Hepatocyte (in vitro differentiated cells): ENCODE measurements at regions not wholly inside any gene's neighbourhood (a gene's known extent, or its start where the extent isn't known, plus 50 kb on each side); places are given as distances from the start of the nearest gene placed in this dataset.

Source experiments
- DNase-seq: peaks from one replicate; pipeline ENCODE4 v3.0.0-alpha.2; 2016; ENCODE audit warnings: low spot score
- H2AFZ ChIP-seq: fragments of 200-600 bp; sonication (generic); 2 replicates; pipeline ENCODE4 v1.6.0; 2016; ENCODE audit warnings: antibody characterized with exemption, mild to moderate bottlenecking
- H3K27ac ChIP-seq: fragments of 200-600 bp; sonication (generic); 2 replicates; pipeline ENCODE4 v1.5.1; 2016; ENCODE audit warnings: mild to moderate bottlenecking
- H3K27me3 ChIP-seq: fragments of 200-600 bp; sonication (generic); 2 replicates; pipeline ENCODE4 v1.6.1; 2016
- H3K36me3 ChIP-seq: fragments of 200-600 bp; sonication (generic); replicated peaks from 2 replicates; pipeline ENCODE4 v1.5.1; 2016; ENCODE audit warnings: low read depth; ENCODE audit not compliant: insufficient read depth
- H3K4me1 ChIP-seq: fragments of 200-600 bp; sonication (generic); 2 replicates; pipeline ENCODE4 v1.5.1; 2016; ENCODE audit warnings: mild to moderate bottlenecking, moderate library complexity; ENCODE audit not compliant: insufficient read depth
- H3K4me2 ChIP-seq: fragments of 200-600 bp; sonication (generic); 2 replicates; pipeline ENCODE4 v1.6.0; 2016
- H3K4me3 ChIP-seq: fragments of 200-600 bp; sonication (generic); 2 replicates; pipeline ENCODE4 v1.5.1; 2016; ENCODE audit warnings: mild to moderate bottlenecking
- H3K79me2 ChIP-seq: fragments of 200-600 bp; sonication (generic); 2 replicates; pipeline ENCODE4 v1.6.0; 2017; ENCODE audit warnings: mild to moderate bottlenecking
- H3K9me2 ChIP-seq: fragments of 200-600 bp; sonication (generic); replicated peaks from 2 replicates; pipeline ENCODE4 v1.6.0; 2017; ENCODE audit warnings: mild to moderate bottlenecking; ENCODE audit not compliant: insufficient read depth
- H3K9me3 ChIP-seq: fragments of 200-600 bp; sonication (generic); 2 replicates; pipeline ENCODE4 v1.5.1; 2016; ENCODE audit warnings: low read depth, mild to moderate bottlenecking
- H4K20me1 ChIP-seq: fragments of 200-600 bp; sonication (generic); 2 replicates; pipeline ENCODE4 v1.6.0; 2016; ENCODE audit warnings: mild to moderate bottlenecking; ENCODE audit not compliant: insufficient read depth, poor library complexity, severe bottlenecking
- EZH2 ChIP-seq: fragments of 200-600 bp; sonication (generic); IDR thresholded peaks from 2 replicates; pipeline ENCODE4 v1.6.1; 2016; ENCODE audit warnings: antibody characterized with exemption, mild to moderate bottlenecking, borderline replicate concordance
- EZH2phosphoT487 ChIP-seq: fragments of 200-600 bp; sonication (generic); IDR thresholded peaks from one replicate; pipeline ENCODE4 v1.6.1; 2018; ENCODE audit warnings: antibody characterized with exemption, mild to moderate bottlenecking, low read depth, moderate library complexity; ENCODE audit not compliant: unreplicated experiment, severe bottlenecking
- WGBS: methylation state at CpG from one replicate; pipeline ENCODE4 v1.1.6; 2016; ENCODE audit warnings: low lambda C conversion rate; ENCODE audit errors: missing lambda C conversion rate; 5-methylcytosine and 5-hydroxymethylcytosine counted together
- TF ChIP-seq, protein P1 (sequence below): fragments of 200-600 bp; sonication (generic); IDR thresholded peaks from 2 replicates; pipeline ENCODE4 v1.5.1; 2016; ENCODE audit warnings: antibody characterized with exemption, mild to moderate bottlenecking; ENCODE audit not compliant: poor library complexity

DNA sequence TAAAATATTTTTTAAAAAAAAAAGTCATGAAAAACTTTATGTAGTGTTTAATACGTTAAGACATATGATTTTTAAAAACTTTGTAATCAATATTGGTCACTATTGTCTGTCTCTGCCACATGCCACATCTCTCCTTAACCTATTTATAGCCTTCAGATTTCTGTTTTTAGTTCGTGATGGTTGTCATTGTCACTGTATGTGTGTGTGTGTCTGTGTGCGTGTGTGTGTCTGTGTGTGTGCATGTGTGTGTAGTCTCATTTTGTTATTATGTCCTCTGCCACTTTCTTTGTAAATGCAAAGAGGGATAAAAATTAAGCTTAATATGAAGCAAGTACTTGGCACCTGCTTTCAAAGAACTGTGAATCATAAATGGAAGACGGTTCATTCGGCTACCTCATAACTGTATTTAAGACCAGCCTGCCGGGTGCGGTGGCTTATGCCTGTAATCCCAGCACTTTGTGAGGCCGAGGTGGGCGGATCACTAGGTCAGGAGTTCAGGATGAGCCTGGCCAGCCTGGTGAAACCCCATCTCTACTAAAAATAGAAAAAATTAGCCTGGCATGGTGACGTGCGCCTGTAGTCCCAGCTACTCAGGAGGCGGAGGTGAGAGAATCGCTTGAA lies 354.0 kb downstream of the ARL4A start:
- H3K4me2 ChIP-seq, result no peak overlapping the region
- no peaks in the 10 kb centered on the region for H4K20me1 ChIP-seq
- H3K27me3 ChIP-seq, result no peaks in the 10 kb centered on the region
- no peak for DNase-seq
- H3K9me3 ChIP-seq, result no peaks in the 10 kb centered on the region
- H3K4me3 ChIP-seq, result no peak overlapping the region
- H3K36me3 ChIP-seq, result no peaks in the 10 kb centered on the region
- no peak for TF ChIP-seq EZH2
- TF ChIP-seq, protein P1, sequence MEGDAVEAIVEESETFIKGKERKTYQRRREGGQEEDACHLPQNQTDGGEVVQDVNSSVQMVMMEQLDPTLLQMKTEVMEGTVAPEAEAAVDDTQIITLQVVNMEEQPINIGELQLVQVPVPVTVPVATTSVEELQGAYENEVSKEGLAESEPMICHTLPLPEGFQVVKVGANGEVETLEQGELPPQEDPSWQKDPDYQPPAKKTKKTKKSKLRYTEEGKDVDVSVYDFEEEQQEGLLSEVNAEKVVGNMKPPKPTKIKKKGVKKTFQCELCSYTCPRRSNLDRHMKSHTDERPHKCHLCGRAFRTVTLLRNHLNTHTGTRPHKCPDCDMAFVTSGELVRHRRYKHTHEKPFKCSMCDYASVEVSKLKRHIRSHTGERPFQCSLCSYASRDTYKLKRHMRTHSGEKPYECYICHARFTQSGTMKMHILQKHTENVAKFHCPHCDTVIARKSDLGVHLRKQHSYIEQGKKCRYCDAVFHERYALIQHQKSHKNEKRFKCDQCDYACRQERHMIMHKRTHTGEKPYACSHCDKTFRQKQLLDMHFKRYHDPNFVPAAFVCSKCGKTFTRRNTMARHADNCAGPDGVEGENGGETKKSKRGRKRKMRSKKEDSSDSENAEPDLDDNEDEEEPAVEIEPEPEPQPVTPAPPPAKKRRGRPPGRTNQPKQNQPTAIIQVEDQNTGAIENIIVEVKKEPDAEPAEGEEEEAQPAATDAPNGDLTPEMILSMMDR, result no peak
- TF ChIP-seq EZH2phosphoT487, result no peak
- no peak overlapping the region for H3K27ac ChIP-seq
- H3K4me1 ChIP-seq, result no peaks in the 10 kb centered on the region
- no peak overlapping the region for H2AFZ ChIP-seq
- WGBS, result 81% methylated on average over 13 of the region's 13 CpGs
- no peaks in the 10 kb centered on the region for H3K79me2 ChIP-seq
- H3K9me2 ChIP-seq, result no peaks in the 10 kb centered on the region

DNA sequence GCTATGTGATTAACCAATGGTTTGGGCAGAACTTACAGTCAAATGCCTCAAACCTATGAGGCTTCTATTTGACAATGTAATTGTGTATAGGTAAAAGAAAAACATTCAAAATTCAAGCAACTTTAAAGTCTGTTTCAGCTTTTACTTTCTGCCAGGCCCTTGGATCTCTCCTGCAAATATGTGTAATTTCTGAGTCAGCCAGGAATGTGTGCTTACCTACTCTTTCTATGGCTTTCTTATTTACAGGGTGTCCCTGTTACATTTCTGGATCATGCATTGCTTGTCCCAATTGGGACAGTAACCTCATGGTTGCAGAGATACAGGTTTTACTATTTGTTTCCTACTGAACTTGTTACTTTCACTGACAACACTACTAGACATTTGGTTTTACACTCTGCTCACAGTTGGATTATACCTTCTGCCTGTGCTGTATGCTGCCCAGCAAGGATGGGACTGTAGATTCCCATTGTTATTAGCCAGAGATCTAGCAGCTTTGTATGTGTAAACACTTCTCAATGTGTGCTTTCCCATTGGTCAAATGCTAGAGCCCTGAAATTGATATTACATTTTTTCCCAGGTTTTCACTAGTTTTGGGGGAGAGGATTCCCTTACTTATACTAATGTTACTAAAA lies 355.3 kb downstream of the ARL4A start:
- Histone ChIP-seq H2AFZ (no peak overlapping the region), H3K79me2 (no peaks in the 10 kb centered on the region), H3K4me1 (no peaks in the 10 kb centered on the region), H4K20me1 (no peaks in the 10 kb centered on the region), H3K4me3 (no peak overlapping the region), H3K36me3 (no peaks in the 10 kb centered on the region), H3K27ac (peak overlapping the region; percentile 24), H3K9me2 (no peaks in the 10 kb centered on the region), H3K9me3 (no peaks in the 10 kb centered on the region), H3K4me2 (no peak overlapping the region), H3K27me3 (no peaks in the 10 kb centered on the region)
- TF ChIP-seq EZH2 (no peak), EZH2phosphoT487 (no peak)
- TF ChIP-seq, protein P1, result no peak
- DNase-seq, result peak; percentile 8

DNA sequence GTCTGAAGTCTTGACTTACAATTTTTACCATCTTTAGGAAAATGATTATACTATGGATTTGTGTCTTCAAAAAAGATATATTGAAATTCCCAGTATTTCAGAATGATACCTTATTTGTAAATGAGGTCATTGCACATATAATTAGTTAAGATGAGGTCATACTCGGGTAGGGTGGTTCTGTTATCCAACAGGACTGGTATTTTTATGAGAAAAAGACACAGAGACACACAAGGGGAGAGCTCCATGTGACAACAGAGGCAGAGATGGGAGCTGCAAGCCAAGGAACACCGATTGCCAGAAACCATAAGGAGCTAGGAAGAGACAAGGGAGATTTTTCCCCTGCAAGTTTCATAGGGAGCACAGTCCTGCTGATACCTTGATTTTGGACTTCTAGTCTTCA lies 356.9 kb downstream of the ARL4A start:
- DNase-seq, result no peak
- Histone ChIP-seq H3K4me1 (no peaks in the 10 kb centered on the region), H3K4me2 (no peak overlapping the region), H3K27ac (no peak overlapping the region), H3K27me3 (no peaks in the 10 kb centered on the region), H3K4me3 (no peak overlapping the region), H4K20me1 (no peaks in the 10 kb centered on the region), H3K9me2 (no peaks in the 10 kb centered on the region), H2AFZ (no peak overlapping the region), H3K9me3 (no peaks in the 10 kb centered on the region), H3K36me3 (no peaks in the 10 kb centered on the region), H3K79me2 (no peaks in the 10 kb centered on the region)
- WGBS, result 48% methylated on average over 2 of the region's 2 CpGs
- TF ChIP-seq EZH2phosphoT487, result no peak
- TF ChIP-seq, protein P1, result no peak
- no peak for TF ChIP-seq EZH2
